Caco-2 (cell line): ENCODE measurements at regions not wholly inside any gene's neighbourhood (a gene's known extent, or its start where the extent isn't known, plus 50 kb on each side); places are given as distances from the start of the nearest gene placed in this dataset.

ENCODE experiments used
- BruUV-seq: library from RNA; stranded (reverse); fragments of 400-500 nt; replicated peaks from 2 replicates; lab custom pipeline; 2021; lab: Mats Ljungman, UMichigan
- CTCF ChIA-PET: fragments of 300-600 bp; sonication (Branson Sonifier 250); formaldehyde crosslinking; loops from one replicate; lab custom pipeline; 2022; ENCODE audit warnings: antibody characterized with exemption; lab: Charles Lee
- POLR2A ChIA-PET: fragments of 300-600 bp; sonication (Branson Sonifier 250); formaldehyde crosslinking; loops from one replicate; lab custom pipeline; 2022; ENCODE audit warnings: antibody characterized with exemption; lab: Charles Lee
- DNase-seq, 2 experiments: peaks; one replicate each; pipeline versions ENCODE4 v3.0.0 to v3.0.0-alpha.2; 2020 to 2022
- H3K27me3 ChIP-seq: replicated peaks from 2 replicates; pipeline ENCODE4 v1.6.0; 2011; ENCODE audit warnings: low read length; ENCODE audit not compliant: control insufficient read depth, insufficient read depth
- H3K36me3 ChIP-seq: 2 replicates; pipeline ENCODE4 v1.5.1; 2011; ENCODE audit warnings: low read length; ENCODE audit not compliant: control insufficient read depth, insufficient read depth
- H3K4me1 ChIP-seq: fragments of 250-450 bp; sonication (Bioruptor Pico); 2 replicates; pipeline ENCODE4 v1.5.1; 2020; ENCODE audit warnings: mild to moderate bottlenecking
- H3K4me3 ChIP-seq: 2 replicates; pipeline ENCODE4 v1.5.1; 2011; ENCODE audit warnings: low read depth, mild to moderate bottlenecking, control low read depth, low read length
- H3K9me3 ChIP-seq: fragments of 250-450 bp; sonication (Bioruptor Pico); 2 replicates; pipeline ENCODE4 v1.5.1; 2020; ENCODE audit warnings: mild to moderate bottlenecking, moderate library complexity
- H3K27ac Mint-ChIP-seq: one replicate; pipeline ENCODE4 v1.8.0; 2022; ENCODE audit warnings: mixed read lengths; ENCODE audit not compliant: unreplicated experiment
- H3K27me3 Mint-ChIP-seq: one replicate; pipeline ENCODE4 v1.8.0; 2022; ENCODE audit warnings: mixed read lengths; ENCODE audit not compliant: insufficient read depth, unreplicated experiment
- H3K36me3 Mint-ChIP-seq: one replicate; pipeline ENCODE4 v1.8.0; 2022; ENCODE audit warnings: mild to moderate bottlenecking, mixed read lengths; ENCODE audit not compliant: insufficient read depth, unreplicated experiment
- H3K4me1 Mint-ChIP-seq: one replicate; pipeline ENCODE4 v1.8.0; 2022; ENCODE audit warnings: low read depth, mixed read lengths; ENCODE audit not compliant: unreplicated experiment
- H3K4me3 Mint-ChIP-seq: one replicate; pipeline ENCODE4 v1.8.0; 2022; ENCODE audit warnings: mild to moderate bottlenecking, moderate library complexity, mixed read lengths; ENCODE audit not compliant: unreplicated experiment
- H3K9me3 Mint-ChIP-seq: one replicate; pipeline ENCODE4 v1.8.0; 2022; ENCODE audit warnings: mixed read lengths; ENCODE audit not compliant: unreplicated experiment
- intact Hi-C: fragments of 100-400 bp; cut with micrococcal nuclease; formaldehyde crosslinking; loops from one replicate; pipeline ENCODE4 v1.10.0; 2022; ENCODE audit not compliant: unreplicated experiment
- TF ChIP-seq, protein P1 (sequence below), 2 experiments: fragments of 200-600 bp in 1 of 2; IDR thresholded peaks; 1 replicate in 1 of 2; 2 replicates in 1 of 2; pipeline versions ENCODE4 v1.5.1 to v1.8.0; 2011 to 2022; ENCODE audit warnings: antibody characterized with exemption in 1 of 2, control low read depth in 1 of 2, inconsistent platforms in 1 of 2, low read depth in 1 of 2, low read length in 1 of 2, mild to moderate bottlenecking in 1 of 2, moderate library complexity in 1 of 2; ENCODE audit not compliant: insufficient read depth in 1 of 2, severe bottlenecking in 1 of 2, unreplicated experiment in 1 of 2

DNA sequence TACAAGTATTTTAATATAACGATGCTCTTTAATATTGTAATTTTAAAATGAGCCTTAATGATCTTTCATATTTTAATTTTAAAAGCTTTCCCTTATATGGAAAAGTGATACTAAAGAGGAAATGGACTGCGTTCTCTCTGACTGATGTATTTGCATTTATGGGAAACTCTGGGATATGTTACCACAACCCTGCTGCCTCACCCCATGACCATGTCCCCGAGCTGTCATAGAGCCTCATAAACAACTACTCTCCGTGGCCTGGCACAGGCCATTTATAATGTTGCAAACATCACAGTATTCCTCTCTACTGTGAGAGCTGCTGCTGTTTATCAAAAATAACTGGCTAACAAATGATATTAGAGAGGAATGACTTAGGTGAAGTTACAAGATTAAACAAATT, 75.8 kb upstream of the SEC11C start:
- Histone ChIP-seq H3K9me3 (no peaks in the 10 kb centered on the region), H3K4me1 (no peaks in the 10 kb centered on the region), H3K27me3 (no peaks in the 10 kb centered on the region), H3K4me3 (no peak overlapping the region), H3K36me3 (no peaks in the 10 kb centered on the region)
- Mint-ChIP-seq H3K4me1 (peaks cover 8% of the 10 kb centered on the region), H3K9me3 (no peaks in the 10 kb centered on the region), H3K36me3 (no peaks in the 10 kb centered on the region), H3K27me3 (no peaks in the 10 kb centered on the region), H3K4me3 (no peak overlapping the region), H3K27ac (no peak overlapping the region)
- TF ChIP-seq, protein P1, sequence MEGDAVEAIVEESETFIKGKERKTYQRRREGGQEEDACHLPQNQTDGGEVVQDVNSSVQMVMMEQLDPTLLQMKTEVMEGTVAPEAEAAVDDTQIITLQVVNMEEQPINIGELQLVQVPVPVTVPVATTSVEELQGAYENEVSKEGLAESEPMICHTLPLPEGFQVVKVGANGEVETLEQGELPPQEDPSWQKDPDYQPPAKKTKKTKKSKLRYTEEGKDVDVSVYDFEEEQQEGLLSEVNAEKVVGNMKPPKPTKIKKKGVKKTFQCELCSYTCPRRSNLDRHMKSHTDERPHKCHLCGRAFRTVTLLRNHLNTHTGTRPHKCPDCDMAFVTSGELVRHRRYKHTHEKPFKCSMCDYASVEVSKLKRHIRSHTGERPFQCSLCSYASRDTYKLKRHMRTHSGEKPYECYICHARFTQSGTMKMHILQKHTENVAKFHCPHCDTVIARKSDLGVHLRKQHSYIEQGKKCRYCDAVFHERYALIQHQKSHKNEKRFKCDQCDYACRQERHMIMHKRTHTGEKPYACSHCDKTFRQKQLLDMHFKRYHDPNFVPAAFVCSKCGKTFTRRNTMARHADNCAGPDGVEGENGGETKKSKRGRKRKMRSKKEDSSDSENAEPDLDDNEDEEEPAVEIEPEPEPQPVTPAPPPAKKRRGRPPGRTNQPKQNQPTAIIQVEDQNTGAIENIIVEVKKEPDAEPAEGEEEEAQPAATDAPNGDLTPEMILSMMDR (IDR thresholded peaks at IDR 0.05; ENCODE audit: insufficient read depth in 1 of 2, low read depth in 1 of 2, low read length in 1 of 2, severe bottlenecking in 1 of 2, unreplicated experiment in 1 of 2), result no peak
- ChIA-PET POLR2A (no interaction called here), CTCF (no interaction called here)
- intact Hi-C loops, result loop anchor here (10.0 kb wide), 1 partner anchor 59 kb away; no protein-coding TSS in a partner anchor
- BruUV-seq, result no TSS peak
- DNase-seq, result no peak

DNA sequence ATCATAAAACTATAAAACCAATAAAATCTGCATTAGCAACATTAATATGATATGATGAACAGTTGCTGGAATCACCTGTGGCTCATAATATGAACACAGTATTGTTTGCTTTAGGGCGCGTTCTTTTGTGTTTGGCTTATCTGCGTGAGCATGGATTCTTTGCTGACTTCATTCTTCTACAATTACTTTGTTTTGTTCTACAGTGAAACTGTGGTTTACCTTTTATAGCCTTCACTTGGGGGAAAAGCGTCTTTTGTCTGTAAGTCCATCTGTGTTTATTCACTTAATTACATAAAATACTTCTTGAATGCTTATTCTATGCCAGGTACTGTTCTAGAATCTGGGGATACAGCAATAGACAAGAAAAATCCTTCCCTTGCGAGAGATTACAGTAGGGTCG, 74.0 kb upstream of the SEC11C start:
- ChIA-PET CTCF (no interaction called here), POLR2A (no interaction called here)
- Histone ChIP-seq H3K36me3 (no peaks in the 10 kb centered on the region), H3K4me3 (no peak overlapping the region), H3K9me3 (no peaks in the 10 kb centered on the region), H3K4me1 (no peaks in the 10 kb centered on the region), H3K27me3 (no peaks in the 10 kb centered on the region)
- H3K27ac Mint-ChIP-seq, result peak overlapping the region; percentile 54
- no peaks in the 10 kb centered on the region for H3K27me3 Mint-ChIP-seq
- no peak overlapping the region for H3K4me3 Mint-ChIP-seq
- TF ChIP-seq, protein P1 (IDR thresholded peaks at IDR 0.05; ENCODE audit: insufficient read depth in 1 of 2, low read depth in 1 of 2, low read length in 1 of 2, severe bottlenecking in 1 of 2, unreplicated experiment in 1 of 2), result no peak
- intact Hi-C loops, result loop anchor here (10.0 kb wide), 1 partner anchor 61 kb away; no protein-coding TSS in a partner anchor
- no peaks in the 10 kb centered on the region for H3K9me3 Mint-ChIP-seq
- no peak for DNase-seq
- no peaks in the 10 kb centered on the region for H3K36me3 Mint-ChIP-seq
- no TSS peak for BruUV-seq
- H3K4me1 Mint-ChIP-seq, result peaks cover 8% of the 10 kb centered on the region

DNA sequence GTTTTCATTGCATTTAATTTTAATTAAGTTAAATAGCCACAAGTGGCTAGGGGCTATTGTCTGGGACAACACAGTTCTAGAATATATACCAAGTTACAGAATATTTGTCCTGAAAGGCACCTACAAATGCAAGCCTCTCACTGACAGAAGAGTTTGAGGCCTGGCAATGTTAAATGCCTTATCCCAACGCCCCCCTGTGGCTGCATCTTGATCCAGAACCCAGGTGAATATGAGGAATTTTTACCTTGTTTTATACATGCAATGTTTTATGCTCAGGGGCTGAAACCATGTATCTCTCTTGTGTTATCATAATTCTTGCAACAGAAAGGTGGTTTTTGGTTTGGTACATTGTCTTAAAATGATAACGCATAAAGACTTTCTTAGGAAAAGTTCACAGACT, 71.8 kb upstream of the SEC11C start:
- POLR2A ChIA-PET, result no interaction called here
- H3K36me3 Mint-ChIP-seq, result no peaks in the 10 kb centered on the region

More for the DNA sequence above, 71.8 kb upstream of the SEC11C start:
- Mint-ChIP-seq H3K27me3 (no peaks in the 10 kb centered on the region), H3K27ac (no peak overlapping the region), H3K9me3 (no peaks in the 10 kb centered on the region), H3K4me3 (no peak overlapping the region), H3K4me1 (peaks cover 8% of the 10 kb centered on the region)
- Histone ChIP-seq H3K27me3 (no peaks in the 10 kb centered on the region), H3K9me3 (no peaks in the 10 kb centered on the region), H3K36me3 (no peaks in the 10 kb centered on the region), H3K4me3 (no peak overlapping the region), H3K4me1 (no peaks in the 10 kb centered on the region)
- intact Hi-C loops, result loop anchor here (10.0 kb wide), 1 partner anchor 63 kb away; no protein-coding TSS in a partner anchor
- DNase-seq, result peak in 1 of 2 experiments; percentile 23
- CTCF ChIA-PET, result interaction anchor here (1.3 kb wide), 1 partner anchor 300 kb away, joined by 5 read pairs; no protein-coding TSS in a partner anchor
- no TSS peak for BruUV-seq
- TF ChIP-seq, protein P1 (IDR thresholded peaks at IDR 0.05; ENCODE audit: insufficient read depth in 1 of 2, low read depth in 1 of 2, low read length in 1 of 2, severe bottlenecking in 1 of 2, unreplicated experiment in 1 of 2), result peak in 1 of 2 experiments; percentile 55
